Dermis blood vessel endothelial cell (primary cell): ENCODE measurements at regions not wholly inside any gene's neighbourhood (a gene's known extent, or its start where the extent isn't known, plus 50 kb on each side); places are given as distances from the start of the nearest gene placed in this dataset.

Experiments
- DNase-seq: peaks from one replicate; pipeline ENCODE4 v3.0.0; 2010

GRCh38 chr10:44326474-44327030, 58.3 kb downstream of the CXCL12 start:
- DNase-seq: no peak

- no peak for DNase-seq
Observed at GRCh38 chr10:44325596-44326307, 59.1 kb downstream of the CXCL12 start.

- no peak for DNase-seq
Observed at GRCh38 chr10:44325157-44325556, 59.7 kb downstream of the CXCL12 start.

GRCh38 chr10:44323838-44324237, 61.1 kb downstream of the CXCL12 start:
- DNase-seq: no peak

GRCh38 chr10:44322137-44322536, 62.8 kb downstream of the CXCL12 start:
- DNase-seq: no peak

- DNase-seq: no peak
Observed at GRCh38 chr10:44320756-44321155, 64.1 kb downstream of the CXCL12 start.

- DNase-seq: no peak
Observed at GRCh38 chr10:44317856-44318255, 67.0 kb downstream of the CXCL12 start.

- DNase-seq: no peak
Observed at GRCh38 chr10:44316922-44317215, 68.0 kb downstream of the CXCL12 start.

GRCh38 chr10:44316187-44316921, 68.5 kb downstream of the CXCL12 start:
- no peak for DNase-seq

- DNase-seq: no peak
Observed at GRCh38 chr10:44314802-44315460, 70.0 kb downstream of the CXCL12 start.

GRCh38 chr10:44313761-44314165, 71.1 kb downstream of the CXCL12 start:
- no peak for DNase-seq

- no peak for DNase-seq
Observed at GRCh38 chr10:44312401-44312800, 72.5 kb downstream of the CXCL12 start.

GRCh38 chr10:44311563-44312051, 73.3 kb downstream of the CXCL12 start:
- no peak for DNase-seq

GRCh38 chr10:44310762-44311562, 73.9 kb downstream of the CXCL12 start:
- DNase-seq: peak; percentile 86

- no peak for DNase-seq
Observed at GRCh38 chr10:44309939-44310761, 74.7 kb downstream of the CXCL12 start.

GRCh38 chr10:44309361-44309760, 75.5 kb downstream of the CXCL12 start:
- no peak for DNase-seq

GRCh38 chr10:44308935-44309334, 76.0 kb downstream of the CXCL12 start:
- no peak for DNase-seq

GRCh38 chr10:44307691-44308090, 77.2 kb downstream of the CXCL12 start:
- DNase-seq: no peak

- peak; percentile 13 for DNase-seq
Observed at GRCh38 chr10:44306762-44307161, 78.1 kb downstream of the CXCL12 start.

GRCh38 chr10:44306147-44306710, 78.7 kb downstream of the CXCL12 start:
- DNase-seq: no peak

- DNase-seq: no peak
Observed at GRCh38 chr10:44301781-44302355, 83.0 kb downstream of the CXCL12 start.
